ENCODE measurements at regions not wholly inside any gene's neighbourhood (a gene's known extent, or its start where the extent isn't known, plus 50 kb on each side); places are given as distances from the start of the nearest gene placed in this dataset.

DNA sequence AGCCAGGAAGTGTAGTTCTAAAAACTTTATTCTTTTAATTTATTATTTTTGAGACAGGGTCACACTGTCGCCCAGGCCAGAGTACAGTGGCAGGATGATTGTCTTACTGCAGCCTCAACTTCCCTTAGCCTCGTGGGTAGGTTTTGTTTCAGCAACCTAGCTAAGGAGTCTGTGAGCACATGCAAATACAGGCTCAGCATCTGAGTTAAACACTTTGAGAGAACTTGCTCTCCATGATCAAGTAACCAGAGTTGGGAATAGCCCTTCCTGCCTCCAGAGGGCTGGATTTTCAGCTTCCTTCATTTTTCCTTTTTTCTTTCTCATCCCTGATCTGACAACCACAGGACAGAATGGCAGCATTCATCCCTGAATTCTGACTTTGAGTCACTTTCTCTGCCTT lies 871.3 kb downstream of the GALC start:
- no peaks in the 10 kb centered on the region for H3K9me3 ChIP-seq (ENCODE audit: low read depth, low read length)
- H3K4me3 ChIP-seq (ENCODE audit: low read length): no peak overlapping the region
- H3K27me3 ChIP-seq (ENCODE audit: insufficient read depth, low read length): no peaks in the 10 kb centered on the region
- no peaks in the 10 kb centered on the region for H3K4me1 ChIP-seq (ENCODE audit: insufficient read depth, low read length)

DNA sequence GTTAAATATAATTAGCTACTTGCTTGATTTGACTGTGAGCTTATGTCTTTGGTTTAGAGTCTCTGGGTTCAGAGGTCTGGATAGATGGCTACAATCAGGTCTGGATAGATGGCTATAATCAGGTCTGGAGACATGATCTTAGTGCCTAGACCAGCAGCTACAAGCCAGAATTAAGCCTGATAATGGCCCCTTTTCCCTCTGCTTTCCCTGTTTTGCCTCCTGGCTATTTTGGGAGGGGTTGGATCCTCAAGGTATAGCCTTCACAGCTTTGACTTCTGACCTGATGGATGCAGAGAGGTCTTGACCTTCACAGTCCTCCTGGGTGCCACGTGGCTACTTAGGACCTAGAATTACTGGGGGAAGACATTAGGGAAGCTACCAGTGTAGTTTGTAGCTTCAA lies 877.7 kb downstream of the GALC start:
- no peaks in the 10 kb centered on the region for H3K4me1 ChIP-seq (ENCODE audit: insufficient read depth, low read length)
- H3K27me3 ChIP-seq (ENCODE audit: insufficient read depth, low read length): no peaks in the 10 kb centered on the region
- no peak overlapping the region for H3K4me3 ChIP-seq (ENCODE audit: low read length)
- no peaks in the 10 kb centered on the region for H3K9me3 ChIP-seq (ENCODE audit: low read depth, low read length)

DNA sequence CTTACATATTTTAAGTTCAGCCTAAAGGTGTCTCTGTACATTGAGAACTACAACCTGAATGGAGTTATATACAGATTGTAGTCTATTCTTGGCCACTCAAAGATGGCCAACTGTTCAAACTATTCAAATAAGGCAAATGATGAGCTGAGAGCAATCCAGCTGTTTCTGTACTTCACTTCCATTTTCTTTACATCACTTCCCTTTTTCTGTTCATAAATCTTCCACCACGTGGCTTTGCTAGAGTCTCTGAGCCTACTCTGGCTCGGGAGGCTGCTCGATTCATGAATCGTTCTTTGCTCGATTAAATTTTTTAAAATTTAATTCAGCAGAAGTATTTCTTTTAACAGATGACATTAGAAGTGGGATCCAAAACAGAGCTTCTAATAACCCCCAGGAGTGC lies 879.7 kb downstream of the GALC start:
- no peaks in the 10 kb centered on the region for H3K27me3 ChIP-seq (ENCODE audit: insufficient read depth, low read length)
- no peak overlapping the region for H3K4me3 ChIP-seq (ENCODE audit: low read length)
- no peaks in the 10 kb centered on the region for H3K4me1 ChIP-seq (ENCODE audit: insufficient read depth, low read length)
- H3K9me3 ChIP-seq (ENCODE audit: low read depth, low read length): peaks cover 6% of the 10 kb centered on the region

DNA sequence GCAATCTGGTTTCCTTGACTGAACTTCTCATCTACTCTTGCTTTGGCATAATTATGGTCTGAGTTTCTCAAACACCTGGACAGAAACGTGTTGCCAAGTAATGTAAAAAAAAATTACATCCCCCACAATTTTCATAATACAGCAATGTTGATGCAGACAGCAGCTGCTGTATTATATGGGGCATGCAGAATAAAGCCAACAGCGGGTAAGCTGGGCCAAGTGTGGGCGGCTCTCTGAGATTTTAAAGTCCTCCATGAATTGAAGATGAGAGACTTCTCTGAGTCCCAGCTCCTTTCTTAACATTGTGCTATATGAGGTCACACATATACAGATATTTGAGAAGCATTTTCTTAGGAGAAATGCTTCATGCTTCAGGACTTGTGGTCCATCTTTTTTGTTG lies 881.2 kb downstream of the GALC start:
- H3K27me3 ChIP-seq (ENCODE audit: insufficient read depth, low read length): no peaks in the 10 kb centered on the region

DNA sequence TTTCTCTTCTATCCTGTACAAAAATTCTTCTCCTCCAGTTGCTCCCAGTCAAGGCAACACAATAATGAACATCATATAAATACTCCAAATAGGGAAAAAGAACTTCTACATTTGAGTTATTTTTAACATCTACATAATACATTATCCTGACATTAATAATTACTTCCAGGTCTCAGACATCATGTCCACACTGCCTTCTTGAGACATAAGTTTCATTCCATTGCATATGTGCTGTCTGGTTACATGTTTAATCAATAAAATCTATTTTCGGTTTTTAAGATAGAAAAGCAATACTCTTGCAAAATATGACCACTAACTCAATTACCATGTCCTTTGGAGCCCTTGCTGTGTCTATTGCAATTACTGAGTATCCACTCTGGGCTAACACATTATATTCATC lies 881.9 kb downstream of the GALC start:
- H3K9me3 ChIP-seq (ENCODE audit: low read depth, low read length): peaks cover 6% of the 10 kb centered on the region
- H3K4me3 ChIP-seq (ENCODE audit: low read length): no peak overlapping the region
- H3K27me3 ChIP-seq (ENCODE audit: insufficient read depth, low read length): no peaks in the 10 kb centered on the region
- no peaks in the 10 kb centered on the region for H3K4me1 ChIP-seq (ENCODE audit: insufficient read depth, low read length)

More for the DNA sequence above, 881.2 kb downstream of the GALC start:
- no peak overlapping the region for H3K4me3 ChIP-seq (ENCODE audit: low read length)
- no peaks in the 10 kb centered on the region for H3K4me1 ChIP-seq (ENCODE audit: insufficient read depth, low read length)
- peaks cover 6% of the 10 kb centered on the region for H3K9me3 ChIP-seq (ENCODE audit: low read depth, low read length)

DNA sequence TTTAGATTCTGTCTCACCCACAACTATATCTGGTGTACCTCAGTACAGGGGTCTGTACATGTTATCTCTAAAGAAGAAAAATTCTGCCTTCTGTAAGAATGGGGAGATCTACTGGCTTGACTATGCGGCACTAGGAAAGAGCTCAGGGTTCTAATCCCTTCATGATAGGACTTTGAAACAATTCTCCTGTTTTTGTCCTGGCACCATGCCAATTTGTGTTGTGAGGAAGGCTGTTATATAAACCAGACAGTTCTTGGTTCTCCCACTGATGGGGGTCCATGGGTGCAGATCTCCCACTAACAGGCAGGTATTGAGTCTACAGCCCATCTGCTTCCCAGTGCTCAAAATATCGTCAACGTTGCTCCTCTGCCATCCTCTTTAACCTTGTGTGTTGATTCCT lies 883.7 kb downstream of the GALC start:
- Histone ChIP-seq H3K4me3 (ENCODE audit: low read length) (no peak overlapping the region), H3K27me3 (ENCODE audit: insufficient read depth, low read length) (no peaks in the 10 kb centered on the region), H3K9me3 (ENCODE audit: low read depth, low read length) (peaks cover 6% of the 10 kb centered on the region), H3K4me1 (ENCODE audit: insufficient read depth, low read length) (no peaks in the 10 kb centered on the region)

DNA sequence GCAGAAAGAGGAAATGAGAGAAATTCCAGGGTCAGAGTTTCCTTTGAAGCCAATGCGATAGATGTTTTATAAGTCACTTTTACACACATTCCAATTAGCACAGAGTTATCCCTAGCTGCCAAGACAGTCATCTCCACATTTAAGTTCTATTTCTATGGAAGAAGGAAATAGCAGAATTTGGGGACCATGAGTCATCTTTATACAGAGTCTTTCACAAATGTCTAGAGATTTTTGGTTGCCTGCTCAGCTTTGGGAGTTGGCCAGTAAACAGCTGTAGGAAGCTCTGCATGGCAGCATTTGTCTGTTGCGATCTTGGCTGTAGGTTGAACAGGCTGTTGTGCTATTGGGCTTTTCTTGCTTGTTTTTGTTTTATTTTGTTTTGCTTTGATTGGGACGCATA lies 884.3 kb downstream of the GALC start:
- Histone ChIP-seq H3K4me1 (ENCODE audit: insufficient read depth, low read length) (no peaks in the 10 kb centered on the region), H3K27me3 (ENCODE audit: insufficient read depth, low read length) (no peaks in the 10 kb centered on the region), H3K9me3 (ENCODE audit: low read depth, low read length) (peaks cover 6% of the 10 kb centered on the region), H3K4me3 (ENCODE audit: low read length) (no peak overlapping the region)

DNA sequence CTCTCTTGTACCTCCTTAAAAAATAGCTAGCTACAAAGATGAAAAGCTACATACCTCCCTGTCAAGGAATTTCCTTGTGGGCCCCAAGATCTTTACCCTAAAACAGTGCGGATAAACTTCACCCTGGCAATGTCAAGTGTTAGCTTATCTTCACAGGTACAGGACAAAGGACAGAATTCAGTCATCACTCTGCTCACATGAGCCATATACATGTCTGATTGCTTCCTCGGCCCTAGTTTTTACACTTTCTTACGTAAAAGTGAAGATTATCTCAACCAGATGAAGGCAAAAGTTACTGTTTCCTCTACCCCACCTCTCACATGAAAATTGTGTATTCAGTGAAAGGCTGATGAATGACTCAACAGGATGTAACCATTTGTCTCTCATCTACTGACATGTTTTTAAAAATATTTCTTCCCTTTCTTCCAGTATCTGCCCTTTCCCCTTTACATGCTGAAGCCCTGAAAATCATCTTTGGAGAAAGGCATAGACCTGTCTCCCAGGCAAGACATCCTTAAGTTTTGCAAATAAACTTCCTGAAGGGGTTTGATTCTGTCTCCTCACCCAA lies 890.1 kb downstream of the GALC start:
- Histone ChIP-seq H3K27me3 (ENCODE audit: insufficient read depth, low read length) (no peaks in the 10 kb centered on the region), H3K4me1 (ENCODE audit: insufficient read depth, low read length) (no peaks in the 10 kb centered on the region), H3K9me3 (ENCODE audit: low read depth, low read length) (no peaks in the 10 kb centered on the region), H3K4me3 (ENCODE audit: low read length) (no peak overlapping the region)

DNA sequence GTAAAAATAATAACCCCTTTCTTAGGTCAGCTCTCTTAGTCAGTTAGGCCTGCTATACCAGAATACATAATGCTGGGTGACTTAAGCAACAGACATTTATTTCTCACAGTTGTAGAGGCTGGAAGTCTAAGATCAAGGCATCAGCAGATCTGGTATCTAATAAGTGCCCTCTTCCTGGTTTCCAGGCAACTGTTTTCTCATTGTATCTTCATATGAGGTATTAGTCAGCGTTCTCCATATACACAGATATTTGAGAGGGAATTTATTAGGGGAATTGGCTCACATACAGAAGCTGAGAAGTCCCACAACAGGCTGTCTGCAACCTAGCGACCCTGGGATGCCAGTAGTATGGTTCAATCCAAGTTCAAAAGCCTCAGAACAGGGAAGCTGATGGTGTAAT lies 896.0 kb downstream of the GALC start:
- no peak overlapping the region for H3K4me3 ChIP-seq (ENCODE audit: low read length)
- no peaks in the 10 kb centered on the region for H3K4me1 ChIP-seq (ENCODE audit: insufficient read depth, low read length)
- H3K27me3 ChIP-seq (ENCODE audit: insufficient read depth, low read length): no peaks in the 10 kb centered on the region
- H3K9me3 ChIP-seq (ENCODE audit: low read depth, low read length): no peaks in the 10 kb centered on the region

DNA sequence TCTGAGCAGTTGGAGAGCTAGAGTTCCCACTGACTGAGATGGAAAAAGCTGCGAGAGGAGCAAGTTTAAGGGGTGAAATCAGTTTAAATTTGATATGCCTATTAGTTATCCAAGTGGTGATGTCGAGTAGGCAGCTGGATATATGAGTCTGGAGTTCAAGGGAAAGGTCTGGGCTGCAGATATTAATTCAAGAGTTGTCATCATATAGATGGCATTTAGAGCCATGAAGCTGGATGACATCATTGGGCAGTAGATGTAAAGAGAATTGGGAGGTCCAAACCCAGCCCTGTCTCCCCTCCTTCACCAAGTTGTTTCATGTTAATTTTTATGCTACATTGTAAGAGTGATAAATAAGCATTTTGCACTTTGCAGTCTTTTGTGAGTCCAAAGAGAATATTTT lies 898.1 kb downstream of the GALC start:
- no peaks in the 10 kb centered on the region for H3K4me1 ChIP-seq (ENCODE audit: insufficient read depth, low read length)
- H3K9me3 ChIP-seq (ENCODE audit: low read depth, low read length): no peaks in the 10 kb centered on the region
- H3K4me3 ChIP-seq (ENCODE audit: low read length): no peak overlapping the region
- no peaks in the 10 kb centered on the region for H3K27me3 ChIP-seq (ENCODE audit: insufficient read depth, low read length)

DNA sequence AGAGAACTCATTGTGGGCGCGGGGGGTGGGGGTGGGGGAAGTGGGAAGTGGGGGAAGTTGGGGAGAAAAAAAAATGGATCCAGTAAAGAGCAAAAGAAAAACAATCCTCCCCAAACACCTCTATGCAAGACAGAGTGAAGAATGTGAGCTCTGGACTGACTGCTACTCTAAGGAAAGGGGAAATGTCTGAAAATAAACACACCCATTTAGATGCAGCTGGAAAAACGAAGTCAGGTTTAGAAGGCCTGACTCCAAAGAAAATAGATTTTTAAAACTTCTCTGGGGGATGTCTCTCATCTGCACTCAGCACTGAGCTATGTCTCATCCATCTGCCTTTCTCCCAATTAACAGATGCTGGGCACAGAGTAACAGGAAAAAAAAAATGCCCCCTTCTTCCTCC lies 904.4 kb downstream of the GALC start:
- no peaks in the 10 kb centered on the region for H3K4me1 ChIP-seq (ENCODE audit: insufficient read depth, low read length)

DNA sequence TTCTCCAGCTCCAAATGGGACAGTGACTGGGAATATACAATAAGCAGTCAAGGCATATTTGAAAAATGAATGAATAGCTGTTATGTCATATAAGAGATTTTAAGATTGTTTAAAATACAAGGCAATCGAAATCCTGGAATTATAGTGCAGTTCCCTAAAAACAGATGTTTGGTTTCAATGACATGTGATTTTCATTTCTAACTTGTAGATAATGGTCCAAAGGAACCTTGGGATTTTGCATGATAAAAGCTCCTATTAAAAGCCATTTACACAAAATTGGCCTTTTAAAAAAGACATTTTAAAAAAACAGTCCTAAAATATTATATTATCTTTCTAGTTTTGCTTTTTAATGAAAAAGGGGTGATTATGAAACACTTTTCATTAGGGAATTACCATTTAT lies 905.1 kb downstream of the GALC start:
- no peaks in the 10 kb centered on the region for H3K9me3 ChIP-seq (ENCODE audit: low read depth, low read length)
- no peaks in the 10 kb centered on the region for H3K4me1 ChIP-seq (ENCODE audit: insufficient read depth, low read length)
- H3K4me3 ChIP-seq (ENCODE audit: low read length): no peak overlapping the region
- H3K27me3 ChIP-seq (ENCODE audit: insufficient read depth, low read length): no peaks in the 10 kb centered on the region

More for the DNA sequence above, 904.4 kb downstream of the GALC start:
- Histone ChIP-seq H3K9me3 (ENCODE audit: low read depth, low read length) (no peaks in the 10 kb centered on the region), H3K27me3 (ENCODE audit: insufficient read depth, low read length) (no peaks in the 10 kb centered on the region), H3K4me3 (ENCODE audit: low read length) (no peak overlapping the region)

DNA sequence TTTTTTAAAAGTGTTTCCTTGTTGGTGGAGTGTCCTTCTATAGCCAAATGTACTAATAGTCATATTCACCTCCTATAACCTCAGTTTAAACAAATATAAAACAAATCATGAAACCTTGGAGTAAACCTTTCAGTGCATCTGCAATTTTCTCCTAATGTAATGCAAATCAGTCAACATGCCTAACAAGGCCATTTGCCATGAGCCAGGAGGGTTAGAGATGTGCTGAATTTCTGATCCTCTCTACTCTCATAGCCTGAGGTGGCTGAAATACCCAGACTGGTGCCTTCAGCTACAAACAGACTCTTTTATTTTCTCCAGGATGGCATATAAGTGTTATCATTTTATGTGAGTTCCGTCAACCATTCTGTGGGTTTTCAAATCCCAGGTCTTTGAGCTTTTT lies 908.1 kb downstream of the GALC start:
- H3K4me1 ChIP-seq (ENCODE audit: insufficient read depth, low read length): no peaks in the 10 kb centered on the region
- no peaks in the 10 kb centered on the region for H3K9me3 ChIP-seq (ENCODE audit: low read depth, low read length)
- no peaks in the 10 kb centered on the region for H3K27me3 ChIP-seq (ENCODE audit: insufficient read depth, low read length)
- H3K4me3 ChIP-seq (ENCODE audit: low read length): no peak overlapping the region

DNA sequence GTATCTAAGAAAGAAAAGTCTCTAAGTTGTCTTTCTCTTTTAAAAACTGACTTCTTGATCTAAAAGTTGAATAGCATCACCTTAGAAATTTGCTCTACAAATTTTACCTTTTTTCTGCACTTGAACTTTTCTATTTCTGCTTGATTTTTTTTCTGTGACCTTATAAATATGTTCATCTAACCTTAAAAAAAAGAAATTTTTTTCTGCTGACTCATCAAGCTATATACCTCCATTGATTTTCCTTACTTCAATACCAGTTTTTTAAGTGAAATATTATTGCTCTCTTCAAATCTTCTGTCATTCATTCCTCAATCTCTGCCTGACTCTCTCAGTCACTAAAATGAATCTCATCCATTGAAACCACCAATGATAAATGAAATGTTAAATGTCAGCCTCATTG lies 910.1 kb downstream of the GALC start:
- Histone ChIP-seq H3K4me1 (ENCODE audit: insufficient read depth, low read length) (no peaks in the 10 kb centered on the region), H3K4me3 (ENCODE audit: low read length) (no peak overlapping the region), H3K9me3 (ENCODE audit: low read depth, low read length) (no peaks in the 10 kb centered on the region), H3K27me3 (ENCODE audit: insufficient read depth, low read length) (no peaks in the 10 kb centered on the region)

DNA sequence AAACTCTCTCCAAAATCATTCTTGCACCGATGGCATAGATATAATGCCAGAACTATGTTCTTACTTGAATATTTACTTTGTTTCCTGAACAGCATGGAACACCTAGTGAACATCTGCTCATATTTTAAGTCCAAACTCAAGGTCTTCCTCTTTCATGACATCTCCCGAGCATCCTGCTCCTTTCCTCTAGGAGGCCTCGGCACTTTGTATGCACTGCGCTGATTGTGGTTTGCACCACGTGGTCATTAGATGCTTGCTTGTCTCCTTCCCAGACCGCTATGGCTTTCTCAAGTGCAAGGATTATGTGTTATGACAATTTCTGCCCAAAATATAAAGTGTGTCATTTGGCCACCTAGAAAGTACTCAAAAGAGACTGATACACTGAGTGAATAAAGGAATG lies 912.0 kb downstream of the GALC start:
- Histone ChIP-seq H3K27me3 (ENCODE audit: insufficient read depth, low read length) (no peaks in the 10 kb centered on the region), H3K4me1 (ENCODE audit: insufficient read depth, low read length) (no peaks in the 10 kb centered on the region), H3K9me3 (ENCODE audit: low read depth, low read length) (no peaks in the 10 kb centered on the region), H3K4me3 (ENCODE audit: low read length) (no peak overlapping the region)

DNA sequence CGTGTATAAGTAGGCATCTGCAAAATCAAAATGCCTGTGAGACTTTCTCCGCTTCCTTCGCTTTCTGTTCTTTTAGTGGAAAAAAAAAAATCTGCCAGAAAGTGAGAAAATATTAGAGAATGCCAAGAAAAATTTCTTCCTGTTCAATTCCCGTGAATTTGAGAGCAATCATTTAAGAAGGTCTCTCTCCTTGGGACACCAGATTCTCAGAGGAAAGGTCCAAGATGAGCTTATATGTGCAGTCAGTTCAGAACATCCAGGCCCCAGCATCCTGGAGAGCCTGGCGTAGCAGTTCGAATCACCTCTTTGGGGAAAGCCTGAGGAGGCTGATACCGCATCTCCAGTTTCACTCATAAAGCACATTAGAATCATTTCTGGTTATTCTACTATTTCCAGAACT lies 912.8 kb downstream of the GALC start:
- no peaks in the 10 kb centered on the region for H3K9me3 ChIP-seq (ENCODE audit: low read depth, low read length)

DNA sequence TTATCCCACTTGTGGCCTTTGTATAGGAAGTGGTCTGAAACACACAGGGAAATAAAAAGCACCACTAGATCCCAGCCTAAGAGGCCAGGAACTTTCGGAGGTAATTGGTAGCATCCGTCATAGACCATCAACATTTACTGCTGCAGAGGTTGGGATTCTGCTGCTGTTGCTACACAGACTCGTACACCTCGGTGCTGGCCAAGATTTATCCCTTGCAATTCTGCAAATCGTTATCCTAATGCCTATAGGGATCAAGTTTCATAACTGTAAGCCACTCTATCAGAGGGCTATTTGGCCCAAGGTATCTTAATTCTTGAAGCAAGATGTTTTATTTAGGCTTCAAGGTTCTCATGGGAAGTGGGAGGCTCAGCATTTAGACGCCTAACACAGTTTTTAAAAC lies 913.6 kb downstream of the GALC start:
- Histone ChIP-seq H3K4me3 (ENCODE audit: low read length) (no peak overlapping the region), H3K27me3 (ENCODE audit: insufficient read depth, low read length) (no peaks in the 10 kb centered on the region), H3K4me1 (ENCODE audit: insufficient read depth, low read length) (no peaks in the 10 kb centered on the region), H3K9me3 (ENCODE audit: low read depth, low read length) (no peaks in the 10 kb centered on the region)

More for the DNA sequence above, 912.8 kb downstream of the GALC start:
- H3K4me1 ChIP-seq (ENCODE audit: insufficient read depth, low read length): no peaks in the 10 kb centered on the region
- no peaks in the 10 kb centered on the region for H3K27me3 ChIP-seq (ENCODE audit: insufficient read depth, low read length)
- H3K4me3 ChIP-seq (ENCODE audit: low read length): no peak overlapping the region
